ENCODE measurements at regions not wholly inside any gene's neighbourhood (a gene's known extent, or its start where the extent isn't known, plus 50 kb on each side); places are given as distances from the start of the nearest gene placed in this dataset.

DNA sequence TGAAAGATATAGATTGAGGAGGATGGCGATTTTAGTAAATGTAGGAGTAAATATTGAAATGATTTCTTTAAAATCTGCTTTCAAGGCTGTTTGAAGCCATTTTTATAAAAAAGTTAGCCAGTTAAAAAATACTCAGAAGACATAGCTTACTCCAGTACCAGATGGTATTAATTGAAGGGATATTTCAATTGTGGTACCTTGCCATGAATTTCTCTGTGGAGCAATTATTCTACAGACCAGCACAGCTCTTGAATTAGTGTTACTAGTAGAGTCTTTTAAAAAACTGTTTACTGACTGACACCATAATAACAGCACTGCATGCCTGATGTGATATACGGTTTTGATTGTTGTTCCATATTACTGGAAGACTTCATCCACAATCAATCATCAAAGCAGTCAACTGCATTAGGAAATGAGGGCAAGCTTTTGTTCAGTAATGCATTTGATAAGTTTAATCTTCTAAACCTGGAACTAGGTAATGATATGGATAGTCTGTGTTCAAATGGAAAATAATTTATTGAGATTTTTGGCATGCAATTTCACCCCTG, 106.4 kb downstream of the MFSD1 start:
- no peaks in the 10 kb centered on the region for H3F3A ChIP-seq (ENCODE audit: low read depth)
- Mint-ChIP-seq H3K9me3 (no peaks in the 10 kb centered on the region), H3K36me3 (no peaks in the 10 kb centered on the region), H3K4me1 (peaks cover 5% of the 10 kb centered on the region), H3K27me3 (ENCODE audit: insufficient read depth, low read depth) (no peaks in the 10 kb centered on the region), H3K27ac (no peak overlapping the region), H3K4me3 (no peak overlapping the region)
- H3K4me3 ChIP-seq = no peak overlapping the region
- no peak overlapping the region for H3K9ac ChIP-seq
- no peaks in the 10 kb centered on the region for H3K36me3 ChIP-seq
- peaks cover 10% of the 10 kb centered on the region for H3K4me1 ChIP-seq
- H3K27me3 ChIP-seq = no peaks in the 10 kb centered on the region
- H4K20me1 ChIP-seq (ENCODE audit: low read depth) = no peaks in the 10 kb centered on the region
- no peaks in the 10 kb centered on the region for H3K79me2 ChIP-seq (ENCODE audit: low read depth)
- no peaks in the 10 kb centered on the region for H3K9me3 ChIP-seq (ENCODE audit: low read depth)
- H3K27ac ChIP-seq = no peak overlapping the region
- no peak overlapping the region for H3K4me2 ChIP-seq
- TF ChIP-seq, protein P1, sequence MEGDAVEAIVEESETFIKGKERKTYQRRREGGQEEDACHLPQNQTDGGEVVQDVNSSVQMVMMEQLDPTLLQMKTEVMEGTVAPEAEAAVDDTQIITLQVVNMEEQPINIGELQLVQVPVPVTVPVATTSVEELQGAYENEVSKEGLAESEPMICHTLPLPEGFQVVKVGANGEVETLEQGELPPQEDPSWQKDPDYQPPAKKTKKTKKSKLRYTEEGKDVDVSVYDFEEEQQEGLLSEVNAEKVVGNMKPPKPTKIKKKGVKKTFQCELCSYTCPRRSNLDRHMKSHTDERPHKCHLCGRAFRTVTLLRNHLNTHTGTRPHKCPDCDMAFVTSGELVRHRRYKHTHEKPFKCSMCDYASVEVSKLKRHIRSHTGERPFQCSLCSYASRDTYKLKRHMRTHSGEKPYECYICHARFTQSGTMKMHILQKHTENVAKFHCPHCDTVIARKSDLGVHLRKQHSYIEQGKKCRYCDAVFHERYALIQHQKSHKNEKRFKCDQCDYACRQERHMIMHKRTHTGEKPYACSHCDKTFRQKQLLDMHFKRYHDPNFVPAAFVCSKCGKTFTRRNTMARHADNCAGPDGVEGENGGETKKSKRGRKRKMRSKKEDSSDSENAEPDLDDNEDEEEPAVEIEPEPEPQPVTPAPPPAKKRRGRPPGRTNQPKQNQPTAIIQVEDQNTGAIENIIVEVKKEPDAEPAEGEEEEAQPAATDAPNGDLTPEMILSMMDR (IDR thresholded peaks at IDR 0.05) = peak; percentile 11
- TF ChIP-seq EZH2 (IDR thresholded peaks at IDR 0.05) = no peak
- no peak overlapping the region for H2AFZ ChIP-seq (replicated peaks)
- DNase-seq (ENCODE audit: low spot score) = no peak

DNA sequence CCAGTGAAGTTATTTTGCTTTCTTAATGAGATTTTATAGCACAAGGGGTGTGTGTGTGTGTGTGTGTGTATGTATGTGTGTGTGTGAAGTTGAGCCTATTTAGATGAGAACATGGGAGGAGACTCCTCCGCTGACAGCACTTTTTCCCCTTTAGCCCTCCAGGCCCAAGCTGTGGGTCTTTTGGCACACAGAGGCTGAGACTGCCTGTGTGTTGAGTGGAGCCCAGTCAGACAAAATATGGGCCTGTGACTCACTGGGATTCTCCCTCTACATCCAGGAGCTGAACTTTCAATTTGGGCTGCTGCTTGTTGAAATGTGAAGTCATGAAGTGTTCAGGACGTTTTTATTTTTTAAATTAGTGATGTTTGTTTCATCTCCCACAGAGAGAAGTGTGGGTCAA, 108.0 kb downstream of the MFSD1 start:
- H3K36me3 Mint-ChIP-seq = no peaks in the 10 kb centered on the region
- H3K4me1 Mint-ChIP-seq = peaks cover 5% of the 10 kb centered on the region
- H3K9me3 Mint-ChIP-seq = no peaks in the 10 kb centered on the region
- Histone ChIP-seq H3F3A (ENCODE audit: low read depth) (no peaks in the 10 kb centered on the region), H3K4me3 (no peak overlapping the region), H3K79me2 (ENCODE audit: low read depth) (no peaks in the 10 kb centered on the region), H2AFZ (replicated peaks) (no peak overlapping the region), H3K9me3 (ENCODE audit: low read depth) (no peaks in the 10 kb centered on the region), H3K27me3 (no peaks in the 10 kb centered on the region), H3K9ac (no peak overlapping the region), H3K36me3 (no peaks in the 10 kb centered on the region), H3K4me1 (peaks cover 10% of the 10 kb centered on the region), H4K20me1 (ENCODE audit: low read depth) (no peaks in the 10 kb centered on the region), H3K4me2 (no peak overlapping the region), H3K27ac (no peak overlapping the region)
- TF ChIP-seq, protein P1 (IDR thresholded peaks at IDR 0.05) = no peak
- no peak for TF ChIP-seq EZH2 (IDR thresholded peaks at IDR 0.05)
- no peak for TF ChIP-seq EZH2phosphoT487 (IDR thresholded peaks at IDR 0.05)
- H3K4me3 Mint-ChIP-seq = no peak overlapping the region
- no peak overlapping the region for H3K27ac Mint-ChIP-seq
- H3K27me3 Mint-ChIP-seq (ENCODE audit: insufficient read depth, low read depth) = no peaks in the 10 kb centered on the region
- no peak for DNase-seq (ENCODE audit: low spot score)

DNA sequence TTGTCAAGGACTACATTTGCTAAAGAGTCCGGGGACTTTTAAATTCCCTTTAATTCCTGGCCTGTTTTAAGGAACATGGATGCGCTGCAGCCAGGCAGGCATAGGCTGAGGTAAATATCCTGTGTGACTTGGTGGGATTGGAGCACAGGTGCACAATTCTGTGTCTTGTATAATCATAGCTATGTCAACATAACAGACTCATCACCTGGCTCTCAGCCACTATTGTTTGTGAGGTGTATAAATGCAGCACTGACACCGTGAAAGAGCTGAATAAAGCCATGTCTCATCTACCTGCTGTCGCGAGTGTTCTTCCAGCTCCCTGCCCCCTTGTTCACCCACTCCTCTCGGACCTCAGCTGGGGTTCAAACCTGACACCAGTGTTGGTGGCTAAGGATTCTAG, 109.7 kb downstream of the MFSD1 start:
- TF ChIP-seq EZH2 (IDR thresholded peaks at IDR 0.05) = no peak
- no peak for TF ChIP-seq EZH2phosphoT487 (IDR thresholded peaks at IDR 0.05)
- TF ChIP-seq, protein P1 (IDR thresholded peaks at IDR 0.05) = no peak
- no peaks in the 10 kb centered on the region for H3F3A ChIP-seq (ENCODE audit: low read depth)
- Mint-ChIP-seq H3K4me3 (no peak overlapping the region), H3K4me1 (peaks cover 5% of the 10 kb centered on the region), H3K27ac (no peak overlapping the region), H3K36me3 (no peaks in the 10 kb centered on the region), H3K9me3 (no peaks in the 10 kb centered on the region), H3K27me3 (ENCODE audit: insufficient read depth, low read depth) (no peaks in the 10 kb centered on the region)
- H3K9ac ChIP-seq = no peak overlapping the region
- H3K4me2 ChIP-seq = no peak overlapping the region
- H3K36me3 ChIP-seq = no peaks in the 10 kb centered on the region
- no peaks in the 10 kb centered on the region for H3K9me3 ChIP-seq (ENCODE audit: low read depth)
- no peak overlapping the region for H3K4me3 ChIP-seq
- no peak overlapping the region for H3K27ac ChIP-seq
- no peaks in the 10 kb centered on the region for H4K20me1 ChIP-seq (ENCODE audit: low read depth)
- H3K79me2 ChIP-seq (ENCODE audit: low read depth) = no peaks in the 10 kb centered on the region
- H3K27me3 ChIP-seq = no peaks in the 10 kb centered on the region
- no peak overlapping the region for H2AFZ ChIP-seq (replicated peaks)
- peaks cover 10% of the 10 kb centered on the region for H3K4me1 ChIP-seq
- no peak for DNase-seq (ENCODE audit: low spot score)
